ENCODE measurements at regions not wholly inside any gene's neighbourhood (a gene's known extent, or its start where the extent isn't known, plus 50 kb on each side); places are given as distances from the start of the nearest gene placed in this dataset.

- TF ChIP-seq CTCF (IDR thresholded peaks at IDR 0.05) (no peak), POLR2A (IDR thresholded peaks at IDR 0.05) (no peak), EP300 (IDR thresholded peaks at IDR 0.05) (no peak)
Measured at GRCh38 chr6:137304020-137304780, 85.0 kb upstream of the IFNGR1 start.
